ENCODE measurements at regions not wholly inside any gene's neighbourhood (a gene's known extent, or its start where the extent isn't known, plus 50 kb on each side); places are given as distances from the start of the nearest gene placed in this dataset.
"Not testable (repeated sequence)": the region's sequence is repeated elsewhere in the genome, so short reads cannot be mapped to it uniquely, and the experiment has no call there.

- no peak for DNase-seq
These were observed 96.9 kb upstream of the SLC25A33 start for GRCh38 chr1:9442278-9442846.

GRCh38 chr1:9442986-9443385 is 96.3 kb upstream of the SLC25A33 start:
- DNase-seq: no peak

DNA sequence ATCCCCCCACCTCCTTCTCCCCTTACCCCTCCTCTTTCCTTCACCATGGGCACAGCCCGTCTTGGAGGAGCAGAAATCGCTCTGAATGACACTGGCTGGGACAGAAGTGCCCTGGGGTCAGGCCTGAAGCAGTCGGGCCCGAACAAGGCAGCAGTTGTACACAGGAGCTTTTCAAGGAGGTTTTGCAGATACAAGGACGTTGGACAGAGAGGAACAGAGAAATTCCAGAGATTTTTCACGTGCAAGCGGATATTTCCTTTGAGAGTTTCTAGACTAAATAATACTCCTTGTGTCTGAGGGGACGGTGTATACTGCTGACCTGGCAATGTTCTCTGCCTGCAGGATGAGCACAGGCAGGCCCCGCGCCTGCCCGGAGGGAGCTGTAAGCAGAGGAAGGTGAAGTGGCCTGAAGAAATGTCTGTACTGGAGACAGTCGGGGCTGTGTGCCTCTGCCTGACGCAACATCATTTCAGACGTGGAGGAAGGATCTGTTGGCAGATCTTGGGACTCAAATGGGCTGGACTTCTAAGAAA is 95.3 kb upstream of the SLC25A33 start:
- DNase-seq: no peak

GRCh38 chr1:9444532-9444931 is 94.7 kb upstream of the SLC25A33 start:
- DNase-seq: no peak

DNA sequence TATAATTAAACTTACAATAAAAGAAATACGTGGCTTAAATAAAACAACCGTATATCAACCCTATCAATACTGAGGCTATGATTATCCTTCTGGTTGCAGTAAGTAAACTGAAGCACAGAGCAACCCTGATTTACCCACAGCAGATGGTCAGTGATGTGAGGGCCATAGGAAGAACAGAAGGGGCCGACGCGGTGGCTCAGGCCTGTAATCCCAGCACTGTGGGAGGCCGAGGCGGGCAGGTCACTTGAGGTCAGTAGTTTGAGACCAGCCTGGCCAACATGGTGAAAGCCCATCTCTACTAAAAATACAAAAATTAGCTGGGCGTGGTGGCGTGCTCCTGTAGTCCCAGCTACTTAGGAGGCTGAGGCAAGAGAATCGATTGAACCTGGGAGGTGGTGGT is 94.2 kb upstream of the SLC25A33 start:
- not testable (repeated sequence) for DNase-seq

DNA sequence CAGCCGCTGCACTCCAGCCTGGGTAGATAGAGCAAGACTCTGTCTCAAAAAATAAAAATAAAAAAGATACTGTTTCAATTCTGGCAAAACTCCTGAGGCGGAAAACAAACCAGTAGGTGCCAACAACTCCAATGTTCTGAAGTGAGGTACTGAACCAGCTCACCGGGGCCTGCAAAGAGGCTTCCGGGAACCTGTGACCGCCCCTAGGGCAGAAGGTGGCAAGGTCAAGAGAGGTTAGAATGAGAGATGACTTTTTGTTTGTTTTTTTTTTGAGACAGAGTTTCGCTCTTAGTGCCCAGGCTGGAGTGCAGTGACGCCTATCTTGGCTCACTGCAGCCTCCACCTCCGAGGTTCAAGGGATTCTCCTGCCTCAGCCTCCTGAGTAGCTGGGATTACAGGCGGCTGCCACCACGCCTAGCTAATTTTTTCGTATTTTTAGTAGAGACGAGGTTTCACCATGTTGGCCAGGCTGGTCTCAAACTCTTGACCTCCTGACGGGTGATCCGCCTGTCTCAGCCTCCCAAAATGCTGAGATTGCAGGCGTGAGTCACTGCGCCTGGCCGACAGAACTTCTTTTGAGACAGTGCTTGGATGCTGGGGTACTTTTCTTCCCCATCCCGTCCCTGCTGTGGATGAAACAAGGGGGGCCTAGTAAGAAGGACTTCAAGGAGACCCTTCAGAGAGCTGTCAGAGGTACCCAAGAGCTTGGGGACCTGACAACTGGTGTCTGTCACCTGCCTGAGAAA is 91.9 kb upstream of the SLC25A33 start:
- DNase-seq: no peak

DNA sequence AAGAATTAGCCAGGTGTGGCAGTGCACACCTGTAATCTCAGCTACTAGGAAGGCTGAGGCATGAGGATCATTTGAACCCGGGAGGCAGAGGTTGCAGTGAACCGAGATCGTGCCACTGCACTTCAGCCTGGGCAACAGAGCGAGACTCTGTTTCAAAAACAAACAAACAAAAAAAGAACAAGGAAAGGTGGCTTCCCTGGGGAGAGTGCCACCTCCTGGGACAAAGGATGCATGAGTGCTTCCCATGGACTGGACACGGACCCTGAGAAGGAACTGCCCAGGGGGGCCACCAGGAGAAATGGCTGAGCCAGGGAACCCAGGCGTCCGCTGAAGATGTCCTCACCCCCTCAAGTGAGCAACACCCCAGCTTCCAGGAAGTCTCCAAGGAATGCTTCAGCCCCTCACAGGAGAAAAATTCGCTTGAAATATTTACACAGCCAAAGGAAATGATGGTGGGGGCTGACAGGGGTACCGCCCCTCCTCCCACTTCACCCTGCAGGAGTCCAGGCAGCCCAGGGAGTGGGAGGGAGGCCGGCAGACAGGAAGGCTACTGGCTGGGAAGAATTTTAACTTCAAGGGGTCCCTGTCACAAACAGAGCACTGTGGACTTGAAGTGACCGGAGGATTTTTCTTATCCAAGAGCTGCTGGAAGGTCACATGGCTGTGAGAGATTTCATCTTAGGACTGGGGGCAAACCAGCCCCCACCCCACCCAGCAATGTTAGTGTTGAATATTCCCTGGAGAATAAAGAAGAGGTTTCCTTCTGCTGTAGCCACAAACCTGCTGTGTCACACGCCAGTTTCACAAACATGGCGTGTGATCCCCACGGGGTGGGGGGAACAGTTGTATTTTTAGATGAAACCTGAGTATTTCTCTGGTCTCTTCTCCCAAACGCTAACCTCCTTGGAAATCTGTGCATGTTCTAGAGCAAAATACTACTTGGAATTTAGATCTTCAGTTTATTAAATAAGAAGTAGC is 90.8 kb upstream of the SLC25A33 start:
- no peak for DNase-seq

GRCh38 chr1:9449110-9449627 is 90.1 kb upstream of the SLC25A33 start:
- DNase-seq: no peak

DNA sequence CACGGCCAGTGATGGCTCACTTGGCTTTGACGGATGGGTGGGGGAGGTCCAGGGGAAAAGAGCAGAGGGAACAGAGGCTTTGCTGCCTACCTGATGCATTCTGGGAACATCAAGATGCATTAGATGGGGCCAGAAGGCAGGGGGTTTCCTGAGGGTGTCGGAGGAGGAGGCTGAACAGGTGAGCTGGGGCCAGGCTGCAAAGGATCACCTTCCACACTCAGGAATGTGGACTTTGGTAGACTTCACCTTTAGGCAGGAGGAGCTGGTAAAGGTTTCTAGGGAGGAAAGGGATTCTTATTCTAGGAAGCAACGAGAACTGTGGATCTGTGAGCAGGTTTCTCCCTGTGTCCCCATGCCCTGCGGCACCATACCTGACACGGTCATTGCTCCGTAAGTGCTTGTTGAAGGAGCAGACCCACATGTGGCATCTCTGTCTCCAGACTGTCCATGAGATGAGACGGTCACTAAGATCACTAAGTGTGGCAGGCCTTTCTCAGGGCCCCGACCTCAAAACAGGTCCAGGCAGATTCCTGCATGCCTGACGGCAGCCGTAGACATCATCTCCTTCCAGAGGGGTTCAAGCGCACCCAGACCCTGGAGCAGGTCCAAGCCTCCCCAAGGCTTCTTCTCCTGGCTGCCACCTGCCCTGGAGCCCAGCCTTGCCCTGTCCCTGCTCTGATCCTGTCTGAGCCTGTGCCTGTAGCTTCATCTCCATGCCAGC is 89.1 kb upstream of the SLC25A33 start:
- no peak for DNase-seq

GRCh38 chr1:9451081-9451480 is 88.2 kb upstream of the SLC25A33 start:
- no peak for DNase-seq

- no peak for DNase-seq
These were observed 86.6 kb upstream of the SLC25A33 start for GRCh38 chr1:9452516-9453140.

DNA sequence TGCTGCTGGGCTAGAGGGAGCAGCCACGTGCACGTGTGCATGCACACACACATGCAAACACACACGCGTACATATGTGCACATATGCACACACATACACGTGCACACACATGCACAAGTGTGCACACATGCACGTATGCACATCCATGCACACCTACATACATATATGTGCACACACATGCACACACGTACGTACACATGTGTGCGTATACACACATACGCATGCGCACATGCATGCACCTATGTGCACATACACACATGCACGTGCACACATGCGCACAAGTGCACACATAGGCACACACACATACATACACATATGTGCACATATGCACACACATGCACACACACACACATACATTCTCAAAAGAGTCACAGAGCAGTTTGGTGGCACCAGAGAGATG is 85.9 kb upstream of the SLC25A33 start:
- DNase-seq: no peak

GRCh38 chr1:9453779-9454418 is 85.4 kb upstream of the SLC25A33 start:
- DNase-seq: no peak

DNA sequence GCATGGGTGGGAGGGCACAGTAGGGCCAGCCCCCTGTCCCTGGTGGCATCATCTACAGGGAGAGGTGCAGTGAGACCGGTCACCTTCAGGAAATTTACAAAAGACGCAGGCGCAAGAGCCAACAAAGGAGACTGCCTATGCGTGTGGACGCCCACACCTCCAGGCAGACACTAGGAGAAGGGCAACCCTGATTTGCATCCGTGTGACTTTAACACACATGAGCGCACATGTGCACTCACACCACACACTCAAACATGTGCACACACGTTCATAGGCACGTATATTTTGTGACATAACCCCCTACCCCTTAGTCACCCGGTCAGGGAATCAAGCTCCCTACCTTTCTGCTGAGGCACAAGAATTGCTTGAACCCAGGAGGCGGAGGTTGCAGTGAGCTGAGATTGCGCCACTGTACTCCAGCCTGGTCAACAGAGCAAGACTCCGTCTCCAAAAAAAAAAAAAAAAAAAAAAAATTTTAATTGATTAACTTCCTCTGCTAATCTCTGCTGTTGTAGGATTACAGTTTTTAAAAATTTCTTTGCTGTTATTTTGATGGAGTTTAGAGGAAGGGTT is 84.7 kb upstream of the SLC25A33 start:
- DNase-seq: no peak

DNA sequence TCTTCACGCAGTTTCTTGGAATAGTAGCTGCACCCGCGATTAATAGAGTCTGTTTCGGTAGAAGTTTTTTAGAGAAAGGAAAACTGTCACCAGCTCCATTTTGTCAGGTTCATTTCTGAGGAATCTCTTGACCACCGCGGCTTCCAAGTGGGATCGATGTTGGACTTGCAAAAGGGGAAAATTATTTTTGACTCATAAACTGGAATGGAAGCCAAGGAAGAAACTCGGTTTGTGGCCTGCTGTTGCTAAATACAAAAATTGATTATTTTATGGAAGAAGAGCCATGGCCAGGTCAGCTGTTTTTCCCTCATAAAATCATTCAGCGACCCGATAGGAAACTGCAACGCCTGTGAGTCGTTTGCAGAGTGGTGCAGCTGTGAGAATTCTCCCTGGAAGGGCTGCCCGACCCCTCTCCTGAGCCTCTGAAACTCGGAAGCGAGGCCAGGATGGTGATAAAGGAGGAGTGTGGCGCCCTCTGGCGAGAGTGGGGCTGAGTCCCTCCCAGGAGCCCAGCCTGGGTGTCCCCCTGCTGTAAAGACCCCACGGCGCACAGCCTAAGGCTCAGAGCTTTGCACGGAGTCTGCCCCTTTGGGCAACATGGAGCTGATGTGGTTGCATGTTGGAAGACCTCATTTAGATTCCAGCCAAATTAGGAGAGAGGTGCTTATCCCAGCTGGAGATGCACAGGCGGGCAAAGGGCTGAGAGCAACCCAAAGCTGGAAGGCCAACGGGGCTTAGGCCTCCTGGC is 83.6 kb upstream of the SLC25A33 start:
- no peak for DNase-seq

GRCh38 chr1:9456833-9457232 is 82.4 kb upstream of the SLC25A33 start:
- no peak for DNase-seq

GRCh38 chr1:9459816-9460407 is 79.4 kb upstream of the SLC25A33 start:
- no peak for DNase-seq

GRCh38 chr1:9465640-9466039 is 73.6 kb upstream of the SLC25A33 start:
- DNase-seq: no peak

DNA sequence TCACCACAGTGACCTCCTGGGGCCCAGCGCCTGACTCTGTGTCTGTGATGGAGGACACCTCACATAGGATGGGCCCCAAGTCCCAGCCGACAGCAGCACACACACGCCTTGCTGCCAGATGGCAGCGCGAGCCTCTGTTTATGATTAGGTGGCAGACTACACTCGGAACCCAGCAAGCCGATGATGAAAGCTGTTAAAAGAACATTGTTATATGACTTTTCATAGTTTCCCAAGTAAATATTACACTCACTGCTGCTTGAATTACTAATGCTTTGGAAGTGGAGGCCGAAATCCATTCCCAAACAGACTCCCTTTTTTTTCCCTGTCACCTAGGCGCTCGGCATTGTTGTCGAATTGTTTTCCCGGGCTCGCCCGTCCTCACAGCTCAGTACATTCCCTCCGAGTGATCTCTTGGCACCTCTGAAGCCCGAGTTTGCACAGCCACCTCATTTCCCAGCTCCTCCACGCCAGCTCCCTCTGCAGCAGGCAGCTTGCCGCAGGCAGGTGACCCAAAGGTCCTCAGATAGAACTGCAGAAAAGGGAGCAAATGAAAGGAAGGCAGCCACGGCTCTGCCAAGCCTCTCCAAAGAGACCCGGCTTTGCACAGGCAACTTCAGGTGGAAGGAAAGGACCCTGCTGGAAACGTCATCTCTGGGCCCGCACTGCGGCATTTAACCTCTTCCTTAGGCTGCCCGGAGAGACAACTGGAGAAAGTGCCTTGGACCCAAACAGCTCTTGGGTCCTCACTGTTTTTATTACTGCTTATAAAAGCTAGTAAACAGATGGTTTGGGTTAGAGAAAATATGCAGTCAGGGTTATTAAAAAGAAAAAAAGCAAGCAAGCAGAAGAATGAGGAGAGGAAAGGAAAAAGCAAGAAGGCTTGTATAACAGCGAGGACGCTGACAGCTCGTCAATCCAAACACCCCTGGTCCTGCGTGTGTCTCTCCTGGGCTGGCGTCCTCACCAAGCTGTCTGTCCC is 72.2 kb upstream of the SLC25A33 start:
- DNase-seq: no peak

All from KG1 (cell line).